GM21528 (cell line): ENCODE measurements at regions not wholly inside any gene's neighbourhood (a gene's known extent, or its start where the extent isn't known, plus 50 kb on each side); places are given as distances from the start of the nearest gene placed in this dataset.

Experiments
- ATAC-seq: cut with Tn5 transposase; IDR thresholded peaks from one replicate; pipeline ENCODE4 v1.9.1; 2021; ENCODE audit warnings: mild to moderate bottlenecking, moderate library complexity; ENCODE audit not compliant: unreplicated experiment, low FRiP score

GRCh38 chr18:60445341-60445740 lies 72.8 kb upstream of the MC4R start:
- no peak for ATAC-seq

GRCh38 chr18:60446821-60447220 lies 74.2 kb upstream of the MC4R start:
- no peak for ATAC-seq

GRCh38 chr18:60448487-60449267 lies 76.1 kb upstream of the MC4R start:
- ATAC-seq: no peak

GRCh38 chr18:60452421-60452820 lies 79.8 kb upstream of the MC4R start:
- ATAC-seq: no peak

- ATAC-seq: no peak
These were observed 94.1 kb upstream of the MC4R start for GRCh38 chr18:60466677-60467076.

- ATAC-seq: no peak
These were observed 97.0 kb upstream of the MC4R start for GRCh38 chr18:60469387-60470100.

GRCh38 chr18:60471652-60472051 lies 99.1 kb upstream of the MC4R start:
- ATAC-seq: no peak

- ATAC-seq: no peak
These were observed 112.6 kb upstream of the MC4R start for GRCh38 chr18:60485201-60485600.

DNA sequence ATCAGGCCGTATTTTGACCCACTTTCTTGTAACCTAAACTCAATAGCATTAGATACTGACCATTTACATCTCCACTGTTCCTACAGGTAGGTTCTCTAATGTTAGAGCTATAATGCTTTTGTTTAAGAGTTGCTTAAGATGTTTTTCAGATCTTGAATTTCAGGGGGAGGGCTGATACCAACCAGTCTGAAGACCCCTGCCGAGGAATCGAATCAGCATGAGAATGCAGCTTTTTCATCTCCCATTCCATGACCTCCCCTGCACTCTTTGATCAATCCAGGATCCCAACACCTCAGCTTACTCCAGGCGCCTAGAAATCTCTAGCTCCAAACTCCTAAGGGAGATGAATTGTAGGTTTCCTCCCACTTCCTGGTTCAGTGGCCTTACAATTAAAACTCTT lies 120.5 kb upstream of the MC4R start:
- ATAC-seq: no peak

DNA sequence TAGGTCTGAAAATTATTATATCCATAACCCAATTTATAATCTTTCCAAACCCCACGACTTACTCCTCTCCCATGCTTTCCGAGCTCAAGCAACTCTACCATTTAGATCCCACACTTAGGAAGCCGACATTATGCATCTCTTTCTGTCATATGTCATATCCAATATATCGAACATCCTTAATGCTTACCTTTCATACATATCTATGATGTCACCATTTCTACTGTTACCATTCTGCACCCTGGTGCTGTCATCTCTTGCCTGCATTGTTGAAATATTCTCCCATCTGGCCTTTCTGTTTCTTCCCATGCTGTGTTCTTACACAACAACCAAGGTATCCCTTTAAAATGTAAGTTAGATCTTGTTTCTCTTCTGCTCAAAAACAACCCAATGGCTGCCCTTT lies 127.1 kb upstream of the MC4R start:
- no peak for ATAC-seq

GRCh38 chr18:60500960-60501359 lies 128.4 kb upstream of the MC4R start:
- ATAC-seq: no peak

GRCh38 chr18:60502591-60502990 lies 130.0 kb upstream of the MC4R start:
- ATAC-seq: no peak

DNA sequence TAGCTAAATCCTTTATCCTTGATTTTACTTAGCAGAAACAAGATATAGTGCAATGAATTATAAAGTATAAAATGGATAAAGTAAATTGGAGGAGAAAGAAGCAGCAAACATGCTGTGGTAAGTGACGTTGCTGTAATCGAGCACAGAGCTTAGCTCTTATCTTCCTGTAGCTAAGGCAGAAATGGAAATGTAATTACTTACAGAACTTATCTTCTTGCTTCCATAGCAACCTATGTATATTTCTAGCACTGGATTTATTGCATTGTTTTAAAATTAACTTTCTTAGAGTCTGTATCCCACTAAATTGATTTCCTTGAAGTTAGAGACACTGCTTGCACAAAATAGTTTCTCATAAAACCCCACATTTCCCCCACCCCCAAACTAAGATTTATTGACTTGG lies 130.6 kb upstream of the MC4R start:
- no peak for ATAC-seq

DNA sequence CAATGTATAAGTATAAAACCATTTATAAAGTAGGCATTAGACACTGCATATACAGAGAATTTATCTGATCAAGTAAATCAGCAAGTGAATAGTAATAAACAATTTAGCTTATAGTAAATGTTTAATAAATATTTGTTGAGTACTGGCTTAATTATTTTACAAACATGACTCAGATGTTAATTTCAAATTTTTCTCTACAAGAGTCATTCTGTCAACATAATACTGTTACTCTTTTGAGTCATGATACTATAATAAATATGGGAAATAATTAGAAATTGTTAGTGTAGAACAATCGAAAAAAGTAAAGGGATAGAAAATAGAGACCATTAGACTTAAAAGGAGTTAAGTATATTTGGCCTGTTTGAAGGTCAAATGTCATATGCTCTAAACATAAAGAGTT lies 133.6 kb upstream of the MC4R start:
- ATAC-seq: no peak

DNA sequence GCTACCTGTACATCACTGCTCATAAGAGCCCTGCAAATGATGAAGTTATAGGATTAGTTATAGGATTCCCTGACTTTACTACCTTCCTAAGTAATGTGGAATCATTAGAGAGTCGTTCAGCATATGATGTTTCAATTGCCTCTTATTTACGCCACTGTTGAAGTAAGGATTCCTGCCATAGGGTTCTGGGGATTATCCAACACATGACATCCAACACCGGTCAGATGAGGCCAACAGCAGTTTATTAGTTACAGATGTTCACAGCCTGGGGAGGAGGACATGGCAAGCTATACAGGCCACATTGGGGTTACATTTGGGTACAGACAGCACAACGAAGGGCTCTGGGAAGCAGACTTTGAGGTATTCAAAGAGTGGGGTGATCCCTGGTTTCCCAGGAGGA lies 134.1 kb upstream of the MC4R start:
- no peak for ATAC-seq

DNA sequence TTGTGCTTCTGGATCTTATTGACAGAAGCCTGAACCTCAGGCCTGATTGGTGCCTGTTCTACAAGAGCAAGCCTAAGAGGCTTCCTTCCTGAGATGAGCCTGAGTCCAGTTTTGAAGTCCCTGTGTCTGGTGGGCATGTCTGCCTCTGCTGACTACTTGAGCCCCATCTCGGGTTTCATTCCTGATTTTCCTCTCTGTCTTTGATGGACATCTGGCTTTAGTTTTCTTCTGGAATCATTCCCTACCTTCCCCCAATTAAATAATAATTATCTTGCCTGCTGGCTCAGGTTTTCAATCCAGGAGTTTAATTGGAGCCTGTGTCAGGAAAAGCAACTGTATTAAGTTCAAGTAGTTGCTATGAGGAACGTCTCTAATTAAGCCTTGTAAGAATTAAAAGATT lies 135.5 kb upstream of the MC4R start:
- ATAC-seq: no peak

- no peak for ATAC-seq
These were observed 162.0 kb upstream of the MC4R start for GRCh38 chr18:60534538-60534937.

GRCh38 chr18:60537074-60537473 lies 164.5 kb upstream of the MC4R start:
- no peak for ATAC-seq

DNA sequence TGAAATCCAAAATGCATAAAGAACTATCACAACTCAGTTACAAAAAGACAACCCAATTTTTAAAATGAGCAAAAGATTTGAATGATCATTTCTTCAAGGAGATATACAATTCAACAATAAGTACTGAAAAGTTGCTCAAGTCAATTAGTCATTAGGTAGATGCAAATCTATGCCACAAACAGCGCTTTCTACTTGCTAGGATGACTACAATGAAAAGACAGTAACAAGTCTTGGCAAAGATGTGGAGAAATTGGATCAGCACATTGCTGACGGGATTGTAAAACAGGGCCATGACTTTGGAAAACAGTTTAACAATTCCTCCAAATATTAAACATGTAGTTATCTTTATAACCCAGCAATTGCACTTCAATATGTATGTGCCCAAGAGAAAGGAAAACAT lies 166.3 kb upstream of the MC4R start:
- ATAC-seq: no peak

- ATAC-seq: no peak
These were observed 169.1 kb upstream of the MC4R start for GRCh38 chr18:60541661-60542060.

GRCh38 chr18:60543646-60544045 lies 171.1 kb upstream of the MC4R start:
- no peak for ATAC-seq

- peak; percentile 62 for ATAC-seq
These were observed 176.9 kb upstream of the MC4R start for GRCh38 chr18:60549338-60549960.
